HepG2 (cell line): ENCODE measurements at regions not wholly inside any gene's neighbourhood (a gene's known extent, or its start where the extent isn't known, plus 50 kb on each side); places are given as distances from the start of the nearest gene placed in this dataset.

ENCODE experiments used
- ARID4A ChIP-seq: sonication (generic); formaldehyde crosslinking; IDR thresholded peaks from 2 replicates; pipeline ENCODE4 v1.5.0; 2020; ENCODE audit warnings: mild to moderate bottlenecking, missing genetic modification reagents, borderline replicate concordance
- CHD4 ChIP-seq: fragments of 200-600 bp; sonication (generic); IDR thresholded peaks from 2 replicates; pipeline ENCODE4 v1.7.0; 2017; ENCODE audit warnings: mild to moderate bottlenecking, low read length, borderline replicate concordance
- DPF2 ChIP-seq: sonication (generic); formaldehyde crosslinking; IDR thresholded peaks from 2 replicates; pipeline ENCODE4 v1.4.0; 2020; ENCODE audit warnings: mild to moderate bottlenecking, low read depth, missing genetic modification reagents, borderline replicate concordance
- KLF12 ChIP-seq: sonication (generic); formaldehyde crosslinking; IDR thresholded peaks from 2 replicates; pipeline ENCODE4 v1.4.0; 2020; ENCODE audit warnings: missing genetic modification reagents, borderline replicate concordance
- KLF13 ChIP-seq: sonication (generic); formaldehyde crosslinking; IDR thresholded peaks from 2 replicates; pipeline ENCODE4 v1.4.0; 2020; ENCODE audit warnings: mild to moderate bottlenecking, missing genetic modification reagents
- MED13 ChIP-seq: sonication (generic); formaldehyde crosslinking; IDR thresholded peaks from 2 replicates; pipeline ENCODE4 v1.5.0; 2020; ENCODE audit warnings: missing genetic modification reagents
- NFKB2 ChIP-seq: sonication (generic); formaldehyde crosslinking; IDR thresholded peaks from 2 replicates; pipeline ENCODE4 v1.4.0; 2020; ENCODE audit warnings: missing genetic modification reagents, borderline replicate concordance
- PAX8 ChIP-seq: sonication (generic); formaldehyde crosslinking; IDR thresholded peaks from 2 replicates; pipeline ENCODE4 v1.8.0; 2022; ENCODE audit warnings: mild to moderate bottlenecking, missing genetic modification reagents, borderline replicate concordance
- SMYD3 ChIP-seq: sonication (generic); formaldehyde crosslinking; IDR thresholded peaks from 2 replicates; pipeline ENCODE4 v1.8.1; 2023; ENCODE audit warnings: mild to moderate bottlenecking, missing genetic modification reagents
- ZFP41 ChIP-seq: sonication (generic); formaldehyde crosslinking; IDR thresholded peaks from 2 replicates; pipeline ENCODE4 v1.4.0; 2020; ENCODE audit warnings: mild to moderate bottlenecking, missing genetic modification reagents, borderline replicate concordance
- ZFP90 ChIP-seq: sonication (generic); formaldehyde crosslinking; IDR thresholded peaks from 2 replicates; pipeline ENCODE4 v1.8.0; 2022; ENCODE audit warnings: missing genetic modification reagents, mild to moderate bottlenecking, inconsistent platforms, borderline replicate concordance
- ZKSCAN8 ChIP-seq: IDR thresholded peaks from 2 replicates; pipeline ENCODE4 v1.6.1; 2016; ENCODE audit warnings: borderline replicate concordance, missing genetic modification reagents, missing compliant biosample characterization
- ZNF232 ChIP-seq: sonication (generic); formaldehyde crosslinking; IDR thresholded peaks from 2 replicates; pipeline ENCODE4 v1.4.0; 2020; ENCODE audit warnings: missing genetic modification reagents, borderline replicate concordance
- ZNF343 ChIP-seq: sonication (generic); formaldehyde crosslinking; IDR thresholded peaks from 2 replicates; pipeline ENCODE4 v1.4.0; 2020; ENCODE audit warnings: mild to moderate bottlenecking, missing genetic modification reagents
- ZNF350 ChIP-seq: sonication (generic); formaldehyde crosslinking; IDR thresholded peaks from 2 replicates; pipeline ENCODE4 v1.4.0; 2020; ENCODE audit warnings: mild to moderate bottlenecking, low read depth, missing genetic modification reagents, borderline replicate concordance
- ZNF724P ChIP-seq: sonication (generic); formaldehyde crosslinking; IDR thresholded peaks from 2 replicates; pipeline ENCODE4 v1.8.0; 2022; ENCODE audit warnings: missing genetic modification reagents, borderline replicate concordance
- TF ChIP-seq, protein P1 (sequence below): sonication (generic); formaldehyde crosslinking; IDR thresholded peaks from 2 replicates; pipeline ENCODE4 v1.8.1; 2023; ENCODE audit warnings: mild to moderate bottlenecking, inconsistent platforms, moderate library complexity, missing genetic modification reagents, borderline replicate concordance
- TF ChIP-seq, protein P2 (sequence below): sonication (generic); formaldehyde crosslinking; IDR thresholded peaks from 2 replicates; pipeline ENCODE4 v1.5.0; 2020; ENCODE audit warnings: missing genetic modification reagents

DNA sequence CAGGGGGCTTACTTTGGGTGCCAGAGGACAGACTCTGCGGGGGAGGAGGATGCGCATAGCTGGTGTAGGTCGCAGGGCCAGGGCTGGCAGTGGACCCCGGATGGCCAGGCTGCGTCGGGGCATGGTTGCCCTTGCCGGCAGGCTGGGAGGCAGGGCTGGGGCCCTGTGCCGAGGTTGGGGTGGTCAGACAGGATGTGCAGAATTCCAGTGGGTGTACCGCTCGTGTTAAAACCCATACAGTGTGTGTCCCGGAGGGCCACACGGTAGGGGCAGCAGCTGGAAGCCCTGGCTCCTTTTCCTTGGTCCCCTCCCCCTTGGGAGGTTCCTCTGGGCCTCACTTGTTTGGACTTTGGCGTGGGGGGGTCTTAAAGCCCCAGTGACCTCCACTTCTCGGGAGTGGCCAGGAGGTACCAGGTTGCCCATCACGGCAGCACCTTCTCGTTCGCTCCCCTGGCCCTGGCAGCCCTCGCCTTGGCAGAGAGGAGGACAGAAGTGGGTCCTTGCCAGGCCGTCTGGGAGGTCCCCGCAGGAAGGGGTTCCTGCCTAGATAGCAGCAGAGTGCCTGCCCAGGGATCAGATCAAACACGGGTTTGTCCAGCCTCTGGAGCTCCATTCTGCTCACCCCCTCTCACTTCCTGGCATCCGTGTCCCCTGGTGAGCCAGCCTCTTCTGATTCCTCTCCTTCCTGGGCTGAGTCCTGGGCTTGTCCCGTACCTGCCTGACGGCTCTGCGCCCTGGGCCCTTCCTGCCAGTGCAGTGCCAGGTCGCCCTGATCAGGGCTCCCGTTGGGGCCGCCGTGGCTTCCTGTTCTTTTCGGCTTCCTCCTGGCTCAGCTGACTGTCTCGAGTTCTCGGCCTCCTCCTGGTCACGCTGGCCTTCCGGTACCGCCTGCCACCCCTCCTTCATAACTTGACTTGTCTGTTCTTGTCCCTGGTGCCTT is 56.7 kb upstream of the HGFAC start (continued):
- peak; percentile 70 for TF ChIP-seq ARID4A (CRISPR knock-in tag)
- TF ChIP-seq ZNF343 (CRISPR knock-in tag) = 0 out of 2 replicates have a peak, but pooled peaks have one; percentile 52
- TF ChIP-seq ZNF232 = peak; percentile 39; the same call in 1 of the 2 replicates
- no peak for TF ChIP-seq KLF13
- no peak for TF ChIP-seq ZKSCAN8 (CRISPR knock-in tag)
- no peak for TF ChIP-seq CHD4
- 0 out of 2 replicates have a peak, but pooled peaks have one; percentile 13 for TF ChIP-seq NFKB2
- no peak for TF ChIP-seq SMYD3 (CRISPR knock-in tag)
- TF ChIP-seq ZNF350 (CRISPR knock-in tag) = peak; percentile 58; the same call in 1 of the 2 replicates
- peak; percentile 28; the same call in 1 of the 2 replicates for TF ChIP-seq ZFP90 (CRISPR knock-in tag)
- TF ChIP-seq, protein P1, sequence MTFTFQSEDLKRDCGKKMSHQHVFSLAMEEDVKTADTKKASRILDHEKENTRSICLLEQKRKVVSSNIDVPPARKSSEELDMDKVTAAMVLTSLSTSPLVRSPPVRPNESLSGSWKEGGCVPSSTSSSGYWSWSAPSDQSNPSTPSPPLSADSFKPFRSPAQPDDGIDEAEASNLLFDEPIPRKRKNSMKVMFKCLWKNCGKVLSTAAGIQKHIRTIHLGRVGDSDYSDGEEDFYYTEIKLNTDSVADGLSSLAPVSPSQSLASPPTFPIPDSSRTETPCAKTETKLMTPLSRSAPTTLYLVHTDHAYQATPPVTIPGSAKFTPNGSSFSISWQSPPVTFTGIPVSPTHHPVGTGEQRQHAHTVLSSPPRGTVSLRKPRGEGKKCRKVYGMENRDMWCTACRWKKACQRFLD = peak; percentile 62; the same call in 1 of the 2 replicates
- peak; percentile 28; the same call in 1 of the 2 replicates for TF ChIP-seq PAX8 (CRISPR knock-in tag)
- TF ChIP-seq ZFP41 (CRISPR knock-in tag) = 0 out of 2 replicates have a peak, but pooled peaks have one; percentile 22
- 0 out of 2 replicates have a peak, but pooled peaks have one; percentile 56 for TF ChIP-seq MED13
- 0 out of 2 replicates have a peak, but pooled peaks have one; percentile 55 for TF ChIP-seq ZNF724P (CRISPR knock-in tag)
- 0 out of 2 replicates have a peak, but pooled peaks have one; percentile 39 for TF ChIP-seq KLF12 (CRISPR knock-in tag)
- TF ChIP-seq, protein P2, sequence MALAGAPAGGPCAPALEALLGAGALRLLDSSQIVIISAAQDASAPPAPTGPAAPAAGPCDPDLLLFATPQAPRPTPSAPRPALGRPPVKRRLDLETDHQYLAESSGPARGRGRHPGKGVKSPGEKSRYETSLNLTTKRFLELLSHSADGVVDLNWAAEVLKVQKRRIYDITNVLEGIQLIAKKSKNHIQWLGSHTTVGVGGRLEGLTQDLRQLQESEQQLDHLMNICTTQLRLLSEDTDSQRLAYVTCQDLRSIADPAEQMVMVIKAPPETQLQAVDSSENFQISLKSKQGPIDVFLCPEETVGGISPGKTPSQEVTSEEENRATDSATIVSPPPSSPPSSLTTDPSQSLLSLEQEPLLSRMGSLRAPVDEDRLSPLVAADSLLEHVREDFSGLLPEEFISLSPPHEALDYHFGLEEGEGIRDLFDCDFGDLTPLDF = 0 out of 2 replicates have a peak, but pooled peaks have one; percentile 29
- TF ChIP-seq DPF2 (CRISPR knock-in tag) = 0 out of 2 replicates have a peak, but pooled peaks have one; percentile 29
